Renal cortical epithelial cell (primary cell): ENCODE measurements at regions not wholly inside any gene's neighbourhood (a gene's known extent, or its start where the extent isn't known, plus 50 kb on each side); places are given as distances from the start of the nearest gene placed in this dataset.
"Not testable (repeated sequence)": the region's sequence is repeated elsewhere in the genome, so short reads cannot be mapped to it uniquely, and the experiment has no call there.

ENCODE experiments used
- DNase-seq: peaks from one replicate; pipeline ENCODE4 v3.0.0-alpha.2; 2011; ENCODE audit warnings: low read depth

DNA sequence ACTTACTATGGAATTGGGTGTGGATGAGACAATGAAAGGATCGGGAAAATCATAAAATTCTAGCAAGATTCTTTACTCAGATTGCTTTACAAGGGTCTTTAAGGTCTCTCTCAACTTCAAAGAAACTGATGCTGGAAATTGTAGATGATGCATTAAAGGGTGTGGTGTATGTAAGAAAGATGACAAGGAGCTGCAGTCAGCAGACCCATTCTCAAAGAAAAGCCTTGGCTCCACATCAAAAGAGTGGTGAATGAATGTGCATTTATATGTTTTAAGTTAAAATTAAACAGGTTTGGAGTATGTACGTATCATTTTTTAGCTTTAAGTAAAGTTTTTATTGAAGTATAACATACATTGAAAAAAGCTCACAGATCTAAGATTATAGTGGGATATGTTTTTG is 194.5 kb downstream of the C12orf75 start:
- DNase-seq = no peak

DNA sequence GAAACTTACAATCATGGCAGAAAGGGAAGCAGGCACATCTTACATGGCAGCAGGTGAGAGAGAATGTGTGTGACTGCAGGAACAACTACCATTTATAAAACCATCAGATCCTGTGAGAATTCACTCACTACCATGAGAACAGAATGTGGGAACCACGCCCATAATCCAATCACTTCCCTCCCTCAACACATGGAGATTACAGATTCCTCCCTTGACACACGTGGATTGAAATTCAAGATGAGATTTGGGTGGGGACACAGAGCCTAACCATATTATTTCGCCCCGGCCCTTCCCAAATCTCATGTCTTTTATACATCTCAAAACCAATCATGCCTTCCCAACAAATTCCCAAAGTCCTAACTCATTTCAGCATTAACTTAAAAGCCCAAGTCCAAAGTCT is 203.6 kb downstream of the C12orf75 start:
- DNase-seq = no peak

DNA sequence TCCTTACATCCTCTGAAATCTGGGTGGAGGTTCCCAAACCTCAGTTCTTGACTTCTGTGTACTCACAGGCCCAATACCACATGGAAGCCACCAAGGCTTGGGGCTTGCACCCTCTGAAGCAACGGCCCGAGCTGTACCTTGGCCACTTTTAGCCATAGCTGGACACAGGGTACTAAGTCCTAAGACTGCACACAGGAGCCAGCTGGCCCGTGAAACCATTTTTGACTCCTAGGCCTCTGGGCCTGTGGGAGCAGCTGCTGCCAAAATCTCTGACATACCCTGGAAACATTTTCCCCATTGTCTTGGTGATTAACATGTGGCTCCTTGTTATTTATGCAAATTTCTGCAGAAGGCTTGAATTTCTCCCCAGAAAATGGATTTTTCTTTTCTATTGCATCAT is 204.5 kb downstream of the C12orf75 start:
- not testable (repeated sequence) for DNase-seq

DNA sequence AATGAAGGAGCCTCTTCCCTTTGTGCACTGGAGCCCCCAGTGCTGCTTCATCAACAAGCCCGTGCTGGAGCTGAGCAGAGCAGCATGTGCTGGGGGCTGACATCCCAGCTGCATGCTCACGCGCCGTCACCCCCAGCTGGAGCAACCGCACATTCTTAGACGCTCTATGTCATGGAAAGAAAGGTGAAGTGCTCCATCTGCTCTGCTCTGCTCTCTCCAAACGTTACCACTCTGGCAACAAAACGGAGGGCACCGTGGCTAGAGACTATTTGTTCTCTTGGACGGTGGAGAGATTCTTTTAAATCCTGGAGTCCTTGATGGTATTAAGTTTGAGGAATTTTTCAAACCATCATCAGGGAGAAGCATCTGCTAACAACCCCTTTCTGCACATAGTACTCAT is 208.4 kb downstream of the C12orf75 start:
- DNase-seq = no peak

DNA sequence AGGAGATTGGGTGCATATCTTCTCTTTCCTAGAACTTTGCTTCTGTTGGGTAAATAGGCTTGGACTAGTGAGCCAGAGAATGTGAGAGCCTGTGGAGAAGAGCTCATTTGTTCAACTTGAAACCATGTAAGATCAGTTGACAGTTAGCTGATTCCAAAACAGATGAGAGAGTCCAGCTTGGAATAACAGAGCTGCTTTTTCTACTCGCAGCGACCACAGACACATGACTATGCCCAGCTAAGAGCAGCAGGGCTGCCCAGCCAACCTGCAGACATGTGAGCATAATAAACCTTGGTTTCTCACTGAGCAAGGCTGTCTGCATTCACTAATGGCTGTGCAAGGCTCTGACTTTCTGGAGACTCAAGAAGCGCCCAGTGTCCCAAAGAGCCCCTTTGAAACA is 209.2 kb downstream of the C12orf75 start:
- DNase-seq = no peak

DNA sequence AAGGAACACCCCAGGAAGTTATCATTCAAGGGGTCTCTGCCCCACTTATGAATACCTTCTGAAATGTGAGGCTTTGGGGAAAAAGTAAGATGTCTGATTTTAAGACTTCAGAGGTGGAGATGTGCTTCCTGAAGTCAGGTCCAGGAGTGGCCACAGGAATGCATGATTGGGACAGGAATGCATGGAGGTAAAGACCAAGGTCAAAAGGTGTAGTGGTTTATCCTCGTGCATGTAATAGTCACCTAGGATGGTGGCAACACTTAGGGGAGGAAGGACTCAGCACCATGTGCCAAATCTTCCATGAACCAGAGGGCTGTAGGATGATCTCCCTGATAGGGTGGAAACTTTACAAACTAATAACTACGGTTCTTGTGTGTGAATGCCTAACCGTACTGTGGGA is 217.3 kb downstream of the C12orf75 start:
- peak; percentile 37 for DNase-seq

DNA sequence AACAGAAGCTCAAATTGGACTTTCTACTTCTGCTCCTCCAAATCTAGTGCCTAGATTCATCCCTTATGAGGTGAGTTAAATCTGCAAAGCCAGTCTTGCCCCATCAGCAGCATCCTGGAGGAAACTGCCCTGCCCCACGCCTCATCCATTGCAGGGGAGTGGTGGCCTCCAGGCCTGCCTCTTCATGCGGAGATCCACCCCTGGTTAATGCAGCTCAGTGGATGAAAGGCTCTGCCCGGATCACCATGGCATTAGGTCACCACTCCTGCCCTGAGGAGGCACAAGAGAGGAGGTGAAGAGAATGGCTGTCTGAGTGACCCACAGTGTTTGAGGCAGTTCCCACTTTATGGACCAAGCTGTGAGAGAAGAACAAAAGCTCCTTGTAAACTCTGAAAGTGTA is 218.1 kb downstream of the C12orf75 start:
- DNase-seq = no peak

DNA sequence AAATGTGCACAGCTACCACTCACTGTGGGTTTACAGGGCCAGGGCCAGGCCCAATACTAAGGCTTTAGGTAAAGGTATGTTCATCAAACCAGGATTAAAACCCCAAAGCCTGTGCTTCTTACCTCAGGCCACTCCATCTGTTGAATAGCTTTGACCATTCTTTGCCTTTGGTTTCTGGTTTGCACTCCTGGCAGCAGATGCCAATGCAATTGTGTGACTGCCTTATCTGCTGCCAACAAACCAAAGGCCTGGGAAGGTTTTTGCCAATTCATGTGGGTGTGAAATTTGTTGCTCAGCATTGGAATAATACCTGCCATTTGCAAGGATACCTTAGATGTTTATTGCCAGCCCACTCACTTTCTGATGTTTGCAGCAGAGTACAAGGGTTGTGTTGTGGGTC is 221.6 kb downstream of the C12orf75 start:
- DNase-seq = no peak

DNA sequence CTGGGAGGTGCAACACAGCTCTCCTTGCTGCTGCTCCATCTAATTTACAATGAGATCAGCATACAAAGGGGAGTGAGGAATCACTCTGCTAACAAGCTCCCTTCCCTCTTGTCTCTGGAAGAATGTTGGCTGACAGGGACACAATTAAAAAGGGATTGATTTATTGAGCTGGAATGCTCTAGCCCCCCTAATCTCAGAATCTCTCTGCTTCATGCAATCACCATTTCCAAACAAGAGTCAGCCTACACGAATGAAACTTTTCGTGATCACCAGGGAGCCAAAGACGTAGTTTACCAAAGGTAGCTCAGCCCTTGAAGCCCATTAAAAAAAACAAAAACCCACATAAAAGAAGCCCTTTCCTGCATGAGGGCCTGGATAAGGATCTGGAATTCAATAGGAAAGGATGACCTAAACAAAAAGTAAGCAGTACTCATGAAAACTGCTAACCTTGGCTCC is 223.8 kb downstream of the C12orf75 start:
- DNase-seq = no peak

DNA sequence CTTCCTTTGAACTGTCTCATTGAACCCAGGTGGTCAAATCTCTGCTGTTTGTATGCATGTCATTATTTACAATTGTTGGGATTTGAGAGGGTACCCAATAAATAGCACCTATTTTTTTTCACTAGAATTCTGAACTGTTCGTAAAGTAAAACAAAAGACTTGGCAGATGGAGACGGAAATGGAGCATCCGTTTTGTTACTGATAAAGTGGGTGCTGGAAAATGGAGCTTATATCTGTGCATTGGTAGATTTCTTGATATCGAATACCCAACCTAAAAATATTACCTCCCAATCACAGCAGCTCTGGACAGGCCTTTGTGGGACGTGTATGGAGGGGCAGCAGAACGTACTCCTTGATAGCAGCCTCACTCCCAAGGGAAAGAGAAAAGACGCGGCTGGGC is 224.4 kb downstream of the C12orf75 start:
- no peak for DNase-seq

DNA sequence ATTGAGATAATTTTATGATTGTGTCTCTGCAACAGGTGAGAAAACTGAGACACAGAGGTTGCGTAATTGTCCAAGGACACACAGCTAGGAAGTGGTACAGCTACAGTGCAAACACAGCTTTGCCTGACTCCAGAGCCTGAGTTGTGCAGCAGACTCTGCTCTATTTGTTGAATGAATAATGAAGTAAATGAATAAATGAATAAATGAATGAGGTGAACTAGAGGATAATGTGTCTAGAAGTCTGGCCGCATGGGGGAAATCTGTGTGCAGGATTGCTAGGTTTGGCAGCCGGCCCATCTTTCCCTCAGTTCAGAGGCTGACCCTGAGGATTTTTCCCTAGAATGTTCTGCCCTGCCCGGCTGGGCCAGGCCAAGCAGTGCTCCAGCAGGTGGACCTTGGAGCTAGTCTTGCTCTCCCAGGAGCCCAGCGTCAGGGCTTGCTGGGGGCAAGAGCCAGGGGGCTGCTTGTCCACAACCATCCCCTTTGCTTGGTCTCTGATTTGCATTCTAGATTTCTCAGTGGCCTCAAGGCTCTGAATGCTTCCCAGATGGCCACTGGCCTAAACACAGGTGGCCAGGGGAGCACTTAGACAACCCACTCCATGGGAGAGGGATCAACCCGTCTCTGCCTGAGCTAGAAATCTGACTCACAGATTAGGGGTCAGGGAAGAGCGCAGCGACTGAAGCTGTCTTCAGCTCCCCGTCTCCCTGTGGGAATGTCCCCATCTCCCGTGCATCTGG is 225.2 kb downstream of the C12orf75 start:
- DNase-seq = peak; percentile 69

DNA sequence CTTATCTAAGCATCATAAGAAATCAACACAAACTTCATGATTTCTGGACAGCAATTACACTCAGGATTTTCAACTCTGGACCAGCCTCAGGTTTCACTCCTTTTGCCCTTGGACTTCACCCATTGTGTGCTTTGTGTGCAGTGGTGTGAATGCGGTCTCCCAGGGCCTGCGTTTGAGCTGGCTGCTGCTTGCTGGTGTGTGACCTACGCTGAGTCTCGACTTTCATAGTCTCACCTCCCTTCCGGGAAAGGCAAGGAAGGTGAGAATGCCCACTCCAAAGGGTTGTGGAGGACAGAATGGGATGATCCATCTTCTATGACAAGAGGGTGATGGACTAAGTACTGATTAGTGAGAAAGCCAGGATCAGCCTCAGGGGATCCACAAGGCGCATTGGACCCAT is 228.8 kb downstream of the C12orf75 start:
- peak; percentile 62 for DNase-seq

DNA sequence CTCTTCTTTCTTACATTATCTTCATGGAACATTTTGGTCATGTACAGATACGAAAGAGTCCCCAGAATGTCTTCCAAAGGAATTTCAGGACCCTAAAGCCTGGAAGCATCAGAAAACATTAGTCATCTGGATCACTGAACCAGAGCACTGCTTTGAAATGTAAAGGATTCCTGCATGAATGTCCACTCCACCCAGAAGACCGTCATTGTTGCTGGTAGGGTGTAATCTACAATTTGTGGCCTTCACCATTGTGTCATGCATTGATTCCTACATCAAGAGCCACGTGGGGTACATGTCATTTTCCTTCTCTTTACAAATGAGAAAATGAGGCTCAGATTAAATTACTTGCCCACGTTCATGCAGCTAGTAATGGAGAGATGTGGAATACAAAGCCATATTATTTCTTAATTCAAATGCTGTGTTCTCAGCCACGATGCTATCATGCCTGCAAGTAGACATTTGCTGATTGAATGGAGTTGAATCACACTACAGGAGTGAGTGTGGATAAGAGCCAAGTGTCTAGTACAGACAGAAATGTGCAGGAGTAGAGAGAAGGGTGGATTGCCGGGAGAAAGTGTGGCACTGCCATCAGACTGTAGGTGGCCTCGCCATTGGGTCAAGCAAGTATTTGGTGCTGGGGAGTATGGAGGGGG is 231.2 kb downstream of the C12orf75 start:
- peak; percentile 77 for DNase-seq

DNA sequence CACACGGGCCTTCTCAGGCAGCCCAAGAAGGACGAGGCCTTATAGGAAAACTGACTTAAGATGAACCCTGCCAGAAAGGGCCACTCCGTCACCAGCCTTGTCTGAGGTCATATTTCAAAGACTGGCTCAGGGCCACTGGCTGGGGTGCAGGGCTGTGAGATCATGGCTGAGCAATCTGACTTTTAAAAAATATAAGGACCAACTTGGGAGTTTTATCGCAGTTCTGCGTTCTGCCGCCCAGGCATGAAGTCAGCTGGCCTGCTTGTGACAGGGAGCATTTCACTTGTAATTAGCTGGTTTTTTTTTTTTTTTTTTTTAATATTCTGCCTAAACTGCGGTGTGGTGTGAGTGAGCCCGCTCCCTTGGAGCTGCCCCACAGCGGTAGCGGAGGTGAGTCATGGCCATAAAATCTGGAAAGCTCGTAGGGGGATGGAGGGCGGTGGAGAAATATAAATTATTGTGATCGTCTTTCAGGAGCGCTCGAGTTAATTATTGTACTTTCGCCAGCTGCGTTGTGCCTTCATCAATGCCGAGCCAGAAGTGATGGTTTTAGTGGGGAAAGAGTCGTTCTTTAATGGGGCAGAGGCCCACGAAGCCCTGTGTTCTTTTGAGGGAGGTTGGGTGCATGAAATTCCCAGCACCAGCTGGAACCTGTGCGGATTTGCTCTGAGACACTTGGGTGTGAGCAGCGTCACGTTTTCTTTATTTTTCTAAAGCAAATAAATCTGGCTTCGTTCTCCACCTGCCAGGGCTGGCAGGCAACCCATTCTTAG is 231.9 kb downstream of the C12orf75 start:
- DNase-seq = peak; percentile 90

DNA sequence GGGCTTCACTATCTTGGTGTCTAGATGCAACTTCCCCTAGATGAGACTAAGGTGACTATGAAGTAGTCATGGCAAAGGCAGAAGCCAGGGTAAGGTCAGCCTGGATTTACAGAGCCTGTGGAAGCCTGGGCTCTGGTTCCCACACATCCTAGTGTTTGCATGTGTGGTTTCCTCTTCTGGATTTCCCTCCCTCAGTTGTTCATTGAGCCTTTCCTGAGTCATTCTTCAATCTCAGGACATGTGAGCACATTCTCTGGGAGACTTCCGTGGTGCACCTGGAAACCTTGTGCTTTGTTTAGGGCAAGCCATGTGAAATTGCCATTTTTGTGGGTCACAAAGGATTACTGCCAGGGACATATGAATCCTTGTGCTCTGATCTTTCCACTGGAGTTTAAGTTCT is 236.6 kb downstream of the C12orf75 start:
- DNase-seq = peak; percentile 57

DNA sequence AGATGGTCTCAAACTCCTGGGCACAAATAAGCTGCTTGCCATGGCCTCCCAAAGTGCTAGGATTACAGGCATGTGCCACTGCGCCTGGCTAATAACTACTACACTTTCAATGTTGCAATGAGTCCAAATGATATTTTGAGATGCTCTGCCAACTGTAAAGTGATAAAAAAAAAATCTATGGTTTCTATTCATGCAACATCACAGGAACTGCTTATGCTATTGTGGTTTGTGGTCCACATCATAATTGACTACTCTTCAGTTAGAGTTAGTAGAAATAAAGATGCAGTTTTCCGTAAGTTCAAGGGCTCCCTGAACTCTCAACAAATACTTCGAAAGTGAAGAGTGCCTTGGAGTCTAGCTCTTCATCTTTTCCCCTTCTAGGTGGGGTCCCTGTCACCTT is 239.4 kb downstream of the C12orf75 start:
- no peak for DNase-seq

DNA sequence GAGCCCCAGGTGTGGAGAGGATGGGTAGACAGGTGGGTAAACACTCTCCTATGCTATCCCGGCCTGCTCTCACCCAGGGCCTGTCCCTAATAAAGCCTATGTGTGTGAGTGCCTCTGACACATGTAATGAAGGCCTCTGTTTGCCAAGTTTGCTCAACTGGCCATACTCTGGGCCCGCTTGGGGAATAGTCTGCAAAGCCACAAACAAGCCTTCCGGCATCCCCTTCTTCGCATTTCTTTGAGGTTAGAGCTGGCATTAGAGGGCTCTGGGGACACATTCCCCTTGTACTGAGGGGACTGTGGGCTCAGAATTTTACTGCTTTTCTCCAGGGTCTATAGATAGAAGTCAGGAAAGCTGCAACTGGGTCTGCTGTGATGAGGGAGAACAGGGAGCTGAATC is 240.5 kb downstream of the C12orf75 start:
- no peak for DNase-seq

DNA sequence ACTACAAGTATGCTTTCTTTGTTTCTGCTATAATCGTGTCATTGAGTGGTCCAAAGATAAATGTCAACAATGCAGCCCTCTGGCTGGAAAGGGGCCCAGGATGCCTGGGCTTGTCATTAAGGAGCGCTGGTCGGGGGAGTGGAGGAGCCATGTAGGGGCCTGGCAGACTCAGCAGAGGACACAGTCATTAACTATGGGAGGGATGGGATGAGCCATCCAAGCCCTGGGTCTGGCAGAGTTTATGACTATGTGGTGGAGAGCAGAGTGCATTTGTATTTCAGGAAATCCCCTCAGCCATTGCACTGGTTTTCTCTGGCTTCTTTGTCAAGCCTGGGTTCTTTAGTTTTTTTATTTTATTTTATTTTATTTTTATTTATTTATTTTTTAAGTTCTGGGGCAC is 243.1 kb downstream of the C12orf75 start:
- DNase-seq = no peak

DNA sequence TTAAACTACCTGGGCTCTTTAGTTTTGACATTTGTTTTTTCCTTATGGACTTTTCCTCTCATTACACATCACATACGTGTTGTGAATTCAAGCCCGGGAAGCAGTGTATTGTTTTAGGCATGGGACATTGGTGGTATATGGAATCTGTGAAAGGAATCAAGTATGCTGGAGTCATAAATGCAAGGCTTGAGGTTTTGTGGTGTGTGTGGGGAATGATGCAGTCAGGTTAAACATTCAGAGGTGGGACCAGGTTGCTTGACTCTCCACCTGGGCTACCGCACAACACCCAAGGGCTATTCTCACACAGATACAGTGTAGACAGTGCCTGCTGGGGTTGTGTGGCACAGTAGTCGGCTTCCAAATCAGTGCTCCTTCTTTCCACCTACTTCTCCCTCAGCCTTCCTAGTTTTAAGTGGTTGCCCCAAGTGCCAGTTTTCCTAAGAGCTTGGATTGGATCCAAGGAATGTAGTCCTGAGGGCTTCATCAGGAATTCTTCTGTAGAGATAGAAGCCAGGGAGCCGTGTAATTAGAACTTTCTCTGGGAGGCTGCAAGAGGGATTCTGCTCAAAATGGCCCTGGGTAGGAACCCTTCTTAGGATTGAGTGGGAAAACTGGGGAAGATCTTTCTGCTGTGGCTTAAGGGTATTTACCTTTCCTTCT is 243.7 kb downstream of the C12orf75 start:
- DNase-seq = peak; percentile 81

DNA sequence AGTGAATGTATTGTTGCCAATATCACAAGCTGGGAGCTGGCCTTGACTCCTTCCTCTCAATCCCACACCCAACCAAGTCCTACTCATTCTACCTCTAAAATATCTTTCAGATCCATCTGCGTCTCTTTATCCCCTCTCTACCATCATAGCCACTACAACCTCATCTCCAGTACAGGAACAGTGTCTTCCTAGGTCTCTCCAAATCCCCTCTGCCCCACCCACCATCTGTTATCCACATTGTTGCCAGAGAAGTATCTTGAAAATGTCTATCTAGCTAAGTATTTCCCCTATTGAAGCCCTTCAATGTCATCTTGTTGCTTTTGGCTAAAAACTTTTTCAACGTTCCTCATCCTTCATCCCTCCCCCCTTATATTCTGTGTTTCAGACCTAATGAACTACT is 244.7 kb downstream of the C12orf75 start:
- DNase-seq = no peak

DNA sequence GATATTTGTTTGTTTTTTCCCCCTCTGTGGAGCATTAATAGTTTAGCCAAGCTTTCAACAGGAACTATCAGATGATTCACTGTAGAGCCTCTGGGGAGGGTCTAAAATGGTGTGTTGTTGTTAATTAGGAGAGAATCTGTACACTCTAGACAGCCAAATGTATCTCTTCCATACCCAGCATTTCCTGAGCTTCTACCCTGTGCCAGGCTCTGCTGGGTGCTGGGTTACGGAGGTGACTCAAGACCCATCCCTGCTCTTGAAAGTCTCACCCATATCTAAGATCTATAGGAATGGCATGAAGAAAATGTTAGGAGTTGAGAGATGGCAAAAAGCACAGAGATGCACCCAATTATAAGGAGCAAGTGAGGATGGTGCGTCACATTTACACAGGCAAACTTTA is 245.8 kb downstream of the C12orf75 start:
- DNase-seq = no peak

DNA sequence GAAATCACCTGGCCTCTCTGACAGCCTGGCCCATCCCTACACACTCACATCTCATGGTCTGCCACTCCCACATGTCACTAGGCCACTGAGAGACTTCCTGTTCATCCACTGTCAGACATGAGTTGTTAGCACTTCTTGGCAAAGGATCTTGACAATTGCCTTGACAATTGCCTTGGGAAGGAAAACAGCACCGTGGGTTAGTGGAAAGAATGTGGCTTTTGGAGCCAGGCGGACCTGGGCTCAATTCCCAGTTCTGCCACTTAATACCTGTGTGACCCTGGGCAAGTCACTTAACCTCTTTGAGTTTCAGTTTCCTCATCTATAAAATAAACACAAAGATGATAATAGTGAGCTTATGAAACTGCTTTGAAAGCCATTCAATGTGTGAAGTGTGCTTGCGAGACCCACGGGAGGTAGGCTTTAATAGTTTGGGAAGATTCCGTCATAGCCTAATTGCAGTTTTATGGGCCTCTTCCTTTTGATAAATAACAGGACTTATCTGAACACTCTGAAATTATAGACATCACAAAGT is 250.4 kb downstream of the C12orf75 start:
- no peak for DNase-seq
